ENCODE measurements at regions not wholly inside any gene's neighbourhood (a gene's known extent, or its start where the extent isn't known, plus 50 kb on each side); places are given as distances from the start of the nearest gene placed in this dataset.
"Not testable (repeated sequence)": the region's sequence is repeated elsewhere in the genome, so short reads cannot be mapped to it uniquely, and the experiment has no call there.

DNA sequence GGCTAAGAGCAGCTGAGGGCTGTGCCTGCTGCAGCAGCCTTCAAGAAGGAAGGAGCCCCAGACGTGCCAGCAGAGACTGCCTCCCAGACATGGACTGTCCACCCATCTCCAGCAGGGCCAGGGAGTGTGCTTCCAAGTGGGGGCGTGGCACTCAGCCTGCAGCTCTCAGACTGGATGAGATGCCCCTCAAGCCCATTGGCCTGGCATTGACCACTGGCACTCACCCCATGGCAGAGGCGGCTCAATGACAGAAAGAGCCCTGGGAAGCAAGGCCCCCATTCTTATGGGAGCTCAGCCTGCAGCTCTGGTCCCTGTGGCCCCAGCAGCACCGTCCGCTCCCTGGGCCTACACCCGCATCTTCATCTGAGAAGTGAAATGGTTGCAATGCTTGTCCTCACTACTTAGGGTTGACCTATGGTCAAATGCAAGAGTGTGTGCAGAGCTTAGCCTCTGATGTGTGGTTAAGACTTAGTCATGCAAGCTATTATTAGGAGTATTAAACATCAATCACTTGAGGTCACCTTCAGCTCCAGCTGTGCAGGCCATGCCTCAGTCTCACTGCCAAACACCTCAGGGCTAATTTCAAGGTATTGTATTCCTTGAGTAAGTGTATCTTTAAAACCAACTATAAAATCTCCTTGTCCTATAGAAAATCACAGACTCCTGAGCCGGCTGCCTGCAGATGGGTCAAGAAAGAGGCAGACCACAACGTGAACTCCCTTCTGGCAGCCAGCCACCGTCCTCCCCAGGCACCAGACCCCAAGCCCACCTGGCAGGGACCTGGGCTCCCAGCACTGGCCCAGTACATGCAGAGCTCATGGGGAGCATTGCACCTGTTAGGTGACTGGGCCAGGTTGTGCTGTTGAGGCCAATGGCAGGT lies 194.8 kb downstream of the NDUFA10 start:
- H3K27me3 ChIP-seq: no peaks in the 10 kb centered on the region
- no peaks in the 10 kb centered on the region for H3K4me1 ChIP-seq
- H3K9me3 ChIP-seq: no peaks in the 10 kb centered on the region; the same call in 1 of the 2 replicates
- TF ChIP-seq, protein P1, sequence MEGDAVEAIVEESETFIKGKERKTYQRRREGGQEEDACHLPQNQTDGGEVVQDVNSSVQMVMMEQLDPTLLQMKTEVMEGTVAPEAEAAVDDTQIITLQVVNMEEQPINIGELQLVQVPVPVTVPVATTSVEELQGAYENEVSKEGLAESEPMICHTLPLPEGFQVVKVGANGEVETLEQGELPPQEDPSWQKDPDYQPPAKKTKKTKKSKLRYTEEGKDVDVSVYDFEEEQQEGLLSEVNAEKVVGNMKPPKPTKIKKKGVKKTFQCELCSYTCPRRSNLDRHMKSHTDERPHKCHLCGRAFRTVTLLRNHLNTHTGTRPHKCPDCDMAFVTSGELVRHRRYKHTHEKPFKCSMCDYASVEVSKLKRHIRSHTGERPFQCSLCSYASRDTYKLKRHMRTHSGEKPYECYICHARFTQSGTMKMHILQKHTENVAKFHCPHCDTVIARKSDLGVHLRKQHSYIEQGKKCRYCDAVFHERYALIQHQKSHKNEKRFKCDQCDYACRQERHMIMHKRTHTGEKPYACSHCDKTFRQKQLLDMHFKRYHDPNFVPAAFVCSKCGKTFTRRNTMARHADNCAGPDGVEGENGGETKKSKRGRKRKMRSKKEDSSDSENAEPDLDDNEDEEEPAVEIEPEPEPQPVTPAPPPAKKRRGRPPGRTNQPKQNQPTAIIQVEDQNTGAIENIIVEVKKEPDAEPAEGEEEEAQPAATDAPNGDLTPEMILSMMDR (IDR thresholded peaks at IDR 0.05; ENCODE audit: low read depth, low read length): no peak
- no peak overlapping the region for H3K4me3 ChIP-seq (ENCODE audit: low read depth, low read length)
- H3K36me3 ChIP-seq: no peaks in the 10 kb centered on the region
- no peak for DNase-seq

DNA sequence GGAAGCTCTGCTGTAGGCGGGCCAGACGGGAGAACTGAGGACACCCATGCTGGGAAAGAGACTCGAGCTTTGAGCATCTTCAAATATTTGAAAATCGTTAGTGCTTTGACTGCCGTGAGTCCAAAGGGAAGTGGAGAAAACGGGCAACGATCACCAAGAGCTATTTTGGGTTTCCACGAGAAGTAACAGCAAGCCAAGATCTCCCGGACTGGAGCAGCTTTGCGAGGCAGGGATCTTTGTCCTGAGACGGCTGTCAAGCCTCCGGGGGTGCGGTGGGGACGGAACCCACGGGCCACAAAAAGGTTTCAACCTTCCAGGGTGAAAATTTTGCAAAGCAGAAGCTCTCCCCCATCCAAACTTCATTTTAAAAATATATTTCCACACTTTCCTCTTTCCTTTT lies 195.8 kb downstream of the NDUFA10 start:
- no peaks in the 10 kb centered on the region for H3K36me3 ChIP-seq
- H3K9me3 ChIP-seq: no peaks in the 10 kb centered on the region; the same call in 1 of the 2 replicates
- H3K27me3 ChIP-seq: peaks cover 1% of the 10 kb centered on the region
- H3K4me1 ChIP-seq: no peaks in the 10 kb centered on the region
- H3K4me3 ChIP-seq (ENCODE audit: low read depth, low read length): no peak overlapping the region
- no peak for DNase-seq
- TF ChIP-seq, protein P1 (IDR thresholded peaks at IDR 0.05; ENCODE audit: low read depth, low read length): no peak

DNA sequence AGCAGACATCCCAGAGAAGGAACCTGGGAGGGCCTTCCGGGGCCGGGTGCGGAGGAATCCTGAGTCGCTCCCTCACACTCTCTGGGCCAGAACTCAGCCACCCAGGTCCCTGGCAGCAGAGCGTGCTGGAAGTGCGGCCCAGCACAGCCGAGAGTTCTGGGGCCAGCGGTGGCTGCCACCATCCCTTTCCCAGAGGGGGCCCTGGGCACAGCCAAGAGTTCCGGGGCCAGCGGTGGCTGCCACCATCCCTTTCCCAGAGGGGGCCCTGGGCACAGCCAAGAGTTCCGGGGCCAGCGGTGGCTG lies 196.2 kb downstream of the NDUFA10 start:
- H3K4me3 ChIP-seq (ENCODE audit: low read depth, low read length); H3K27me3 ChIP-seq; H3K9me3 ChIP-seq; H3K36me3 ChIP-seq; H3K4me1 ChIP-seq; DNase-seq: not testable (repeated sequence)

DNA sequence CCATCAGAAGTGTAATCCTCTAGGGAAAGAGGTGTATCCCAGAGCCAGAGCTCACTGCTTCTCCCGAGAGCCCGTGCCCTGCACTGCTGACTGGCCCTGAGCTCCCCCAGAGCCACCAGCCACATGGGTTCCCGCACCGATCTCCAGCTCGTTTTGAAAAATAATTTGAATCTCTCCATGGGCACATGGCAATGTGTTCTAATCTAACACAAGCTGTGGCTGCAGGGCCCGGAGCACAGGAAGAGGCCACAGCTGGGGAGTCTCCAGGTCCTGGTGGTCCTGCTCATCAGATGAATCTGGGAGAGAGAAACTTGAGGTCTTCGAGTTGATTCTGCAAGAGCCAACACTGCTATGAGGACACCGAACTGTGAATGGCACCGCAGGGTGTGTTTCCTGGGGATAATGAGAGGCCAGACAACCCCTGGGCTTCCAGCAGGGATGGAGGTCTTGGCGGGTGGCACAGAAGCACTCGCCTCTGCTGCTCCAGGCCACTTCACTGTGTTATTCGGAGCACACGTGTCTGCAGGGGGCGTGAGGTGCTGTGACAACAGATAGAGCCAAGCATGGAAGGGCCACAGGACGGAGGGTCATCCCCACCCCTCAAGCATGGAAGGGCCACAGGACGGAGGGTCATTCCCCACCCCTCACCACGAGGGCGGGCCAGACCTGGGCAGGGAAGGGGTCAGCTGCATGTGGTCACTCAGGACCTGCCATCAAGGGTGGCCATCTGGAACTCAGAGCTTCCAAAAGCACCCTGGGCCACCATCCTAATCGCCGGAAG lies 196.8 kb downstream of the NDUFA10 start:
- Histone ChIP-seq H3K4me3 (ENCODE audit: low read depth, low read length) (no peak overlapping the region), H3K4me1 (no peaks in the 10 kb centered on the region), H3K27me3 (peaks cover 7% of the 10 kb centered on the region), H3K36me3 (no peaks in the 10 kb centered on the region), H3K9me3 (no peaks in the 10 kb centered on the region; the same call in 1 of the 2 replicates)
- DNase-seq: no peak
- TF ChIP-seq, protein P1 (IDR thresholded peaks at IDR 0.05; ENCODE audit: low read depth, low read length): no peak

DNA sequence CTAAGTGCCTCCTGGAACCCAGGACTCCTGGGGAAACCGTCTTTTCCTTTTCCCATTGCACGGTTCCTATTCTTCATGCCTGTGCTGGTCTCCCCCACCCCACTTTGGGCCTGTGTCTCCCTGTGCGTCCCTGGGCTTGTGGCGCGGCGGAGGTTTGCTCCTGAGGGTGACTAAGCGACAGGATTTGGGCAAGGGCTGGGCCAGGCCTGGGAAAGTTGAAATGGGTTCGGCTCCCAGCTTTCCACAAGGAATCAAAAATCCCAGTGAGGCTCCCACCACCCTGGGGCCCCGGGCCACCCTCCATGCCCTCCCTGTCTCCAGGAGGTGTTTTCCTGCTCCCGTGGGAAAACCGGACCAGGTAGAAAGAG lies 197.6 kb downstream of the NDUFA10 start:
- no peaks in the 10 kb centered on the region for H3K4me1 ChIP-seq
- no peak for DNase-seq
- H3K4me3 ChIP-seq (ENCODE audit: low read depth, low read length): no peak overlapping the region
- H3K9me3 ChIP-seq: no peaks in the 10 kb centered on the region; the same call in 1 of the 2 replicates
- H3K36me3 ChIP-seq: no peaks in the 10 kb centered on the region
- peaks cover 7% of the 10 kb centered on the region for H3K27me3 ChIP-seq
- TF ChIP-seq, protein P1 (IDR thresholded peaks at IDR 0.05; ENCODE audit: low read depth, low read length): no peak

DNA sequence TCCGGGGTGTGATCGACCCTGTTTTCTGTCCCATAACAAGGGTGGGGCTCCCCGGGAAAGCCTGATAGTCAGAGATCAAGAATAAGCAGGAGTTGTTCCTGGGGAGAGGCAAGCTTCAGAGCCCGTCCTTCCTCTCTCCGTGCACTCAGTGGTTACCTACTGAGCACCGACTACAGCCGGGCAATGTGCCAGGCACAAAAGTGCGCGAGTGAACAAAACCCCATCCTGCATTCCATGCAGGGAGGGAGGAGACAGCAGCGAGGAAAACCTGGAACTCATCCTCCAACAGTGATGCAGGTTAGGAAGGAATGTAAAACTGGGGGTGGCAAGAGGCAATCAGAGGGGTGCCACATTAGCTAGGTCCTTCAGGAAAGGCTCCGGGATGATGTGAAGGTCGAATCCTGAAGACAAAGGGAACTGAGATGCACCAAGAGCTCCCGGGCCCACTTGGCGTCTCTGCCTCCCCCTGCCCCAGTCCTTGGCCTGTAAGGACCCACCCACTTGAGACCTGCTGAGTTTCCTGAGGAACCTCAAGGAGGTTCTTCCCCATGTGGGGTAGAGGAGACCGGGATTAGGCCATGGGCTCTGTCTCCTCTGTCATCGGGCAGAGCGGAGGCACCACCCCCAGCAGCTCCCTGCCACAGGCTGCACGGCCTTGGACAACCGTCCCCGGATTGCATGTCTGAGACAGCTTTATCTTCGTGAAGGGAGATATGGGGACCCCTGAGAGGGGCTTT lies 198.2 kb downstream of the NDUFA10 start:
- H3K27me3 ChIP-seq: peaks cover 7% of the 10 kb centered on the region
- DNase-seq: no peak
- TF ChIP-seq, protein P1 (IDR thresholded peaks at IDR 0.05; ENCODE audit: low read depth, low read length): no peak
- no peak overlapping the region for H3K4me3 ChIP-seq (ENCODE audit: low read depth, low read length)
- no peaks in the 10 kb centered on the region for H3K36me3 ChIP-seq
- H3K9me3 ChIP-seq: no peaks in the 10 kb centered on the region; the same call in 1 of the 2 replicates
- H3K4me1 ChIP-seq: no peaks in the 10 kb centered on the region
